ENCODE measurements at regions not wholly inside any gene's neighbourhood (a gene's known extent, or its start where the extent isn't known, plus 50 kb on each side); places are given as distances from the start of the nearest gene placed in this dataset.

- no peak overlapping the region for H3K4me2 ChIP-seq (ENCODE audit: insufficient read depth, low read length)
- DNase-seq (ENCODE audit: low read depth, low spot score) (no peak), FAIRE-seq (no peak)
- no peak overlapping the region for H3K9ac ChIP-seq (replicated peaks; ENCODE audit: extremely low read depth, insufficient read depth, low read length)
- TF ChIP-seq FOS (IDR thresholded peaks at IDR 0.05; ENCODE audit: borderline replicate concordance, insufficient read depth, low read length) = no peak
- no peak for TF ChIP-seq POLR2AphosphoS5 (IDR thresholded peaks at IDR 0.05; ENCODE audit: insufficient read depth, low read depth, low read length)
- TF ChIP-seq MYC (IDR thresholded peaks at IDR 0.05; ENCODE audit: low read depth, low read length) = no peak
- no peak for TF ChIP-seq CTCF (IDR thresholded peaks at IDR 0.05; ENCODE audit: extremely low read depth in 1 of 2, insufficient read depth in 1 of 2, low read depth in 1 of 2, low read length in 2 of 2)
- TF ChIP-seq JUN (IDR thresholded peaks at IDR 0.05; ENCODE audit: borderline replicate concordance, insufficient read depth, insufficient read length, low read depth) = no peak
- TF ChIP-seq POLR2A (IDR thresholded peaks at IDR 0.05; ENCODE audit: low read depth, low read length) = no peak
- TF ChIP-seq GATA2 (IDR thresholded peaks at IDR 0.05; ENCODE audit: insufficient read depth, insufficient read length, low read depth, low read length) = no peak
- no peak for TF ChIP-seq MAX (IDR thresholded peaks at IDR 0.05; ENCODE audit: insufficient read depth, insufficient read length)
- TF ChIP-seq EZH2 (IDR thresholded peaks at IDR 0.05; ENCODE audit: borderline replicate concordance, low read depth, low read length, severe bottlenecking) = no peak
- no peaks in the 10 kb centered on the region for H3K9me1 ChIP-seq (replicated peaks; ENCODE audit: control insufficient read depth, extremely low read depth, insufficient read depth, low read length)
- POLR2A ChIA-PET = no interaction called here
- no peaks in the 10 kb centered on the region for H3K79me2 ChIP-seq (ENCODE audit: control insufficient read depth, insufficient read depth, low read length)
- H3K36me3 ChIP-seq (ENCODE audit: control insufficient read depth in 2 of 2, extremely low read depth in 1 of 2, insufficient read depth in 2 of 2, low read length in 2 of 2) = no peaks in the 10 kb centered on the region
- no peak overlapping the region for H3K4me3 ChIP-seq (replicated peaks in 1 of 3; ENCODE audit: insufficient read depth in 1 of 3, low read depth in 1 of 3, low read length in 3 of 3)
- H3K9me3 ChIP-seq (replicated peaks; ENCODE audit: control insufficient read depth, insufficient read depth, low read length) = no peaks in the 10 kb centered on the region
- CTCF ChIA-PET = no interaction called here
- dilution Hi-C loops (cut with MboI; ENCODE audit: extremely low pct_ligation_motif_present, low sequenced_read_pairs) = no loop called here
- H4K20me1 ChIP-seq (replicated peaks; ENCODE audit: control insufficient read depth, extremely low read depth, insufficient read depth, low read length) = no peaks in the 10 kb centered on the region
- no peak overlapping the region for H2AFZ ChIP-seq (ENCODE audit: low read depth, low read length)
- H3K27me3 ChIP-seq (ENCODE audit: control insufficient read depth in 2 of 2, insufficient read depth in 2 of 2, low read length in 2 of 2) = no peaks in the 10 kb centered on the region
- no peak overlapping the region for H3K27ac ChIP-seq (ENCODE audit: insufficient read depth, low read depth, low read length)
- no TSS peak for BruUV-seq (replicated peaks)
- no peaks in the 10 kb centered on the region for H3K4me1 ChIP-seq (ENCODE audit: control insufficient read depth, extremely low read depth, insufficient read depth, low read length)
- intact Hi-C loops (cut with micrococcal nuclease) = no loop called here
These were observed 284.5 kb downstream of the TMEM38B start for GRCh38 chr9:105978826-105979225.
